ENCODE measurements at regions not wholly inside any gene's neighbourhood (a gene's known extent, or its start where the extent isn't known, plus 50 kb on each side); places are given as distances from the start of the nearest gene placed in this dataset.

DNA sequence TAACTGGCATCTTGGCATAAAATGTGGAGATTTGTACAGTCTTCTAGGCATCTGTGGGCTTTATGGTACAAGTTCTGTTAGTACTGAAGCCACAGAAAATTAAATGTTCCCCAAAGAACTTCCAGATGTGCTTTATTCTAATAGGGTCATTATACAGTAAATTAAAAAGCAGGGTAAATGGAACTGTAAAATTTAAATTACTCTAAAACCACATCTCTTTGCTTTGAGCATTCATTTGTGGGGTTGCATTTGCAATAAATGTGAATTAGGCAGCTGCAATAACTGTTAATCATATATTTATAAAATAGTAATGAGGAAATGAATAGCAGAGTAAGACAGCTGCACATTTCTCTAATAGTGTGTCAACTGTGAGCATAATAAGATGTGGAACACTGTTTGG is 151.5 kb downstream of the BUB3 start:
- TF ChIP-seq EZH2 (IDR thresholded peaks at IDR 0.05; ENCODE audit: insufficient read depth, poor library complexity, severe bottlenecking) (no peak), EZH2phosphoT487 (IDR thresholded peaks at IDR 0.05; ENCODE audit: insufficient read depth, low read depth) (no peak)

Data from GM23248 (cell line).